ENCODE measurements at regions not wholly inside any gene's neighbourhood (a gene's known extent, or its start where the extent isn't known, plus 50 kb on each side); places are given as distances from the start of the nearest gene placed in this dataset.

DNA sequence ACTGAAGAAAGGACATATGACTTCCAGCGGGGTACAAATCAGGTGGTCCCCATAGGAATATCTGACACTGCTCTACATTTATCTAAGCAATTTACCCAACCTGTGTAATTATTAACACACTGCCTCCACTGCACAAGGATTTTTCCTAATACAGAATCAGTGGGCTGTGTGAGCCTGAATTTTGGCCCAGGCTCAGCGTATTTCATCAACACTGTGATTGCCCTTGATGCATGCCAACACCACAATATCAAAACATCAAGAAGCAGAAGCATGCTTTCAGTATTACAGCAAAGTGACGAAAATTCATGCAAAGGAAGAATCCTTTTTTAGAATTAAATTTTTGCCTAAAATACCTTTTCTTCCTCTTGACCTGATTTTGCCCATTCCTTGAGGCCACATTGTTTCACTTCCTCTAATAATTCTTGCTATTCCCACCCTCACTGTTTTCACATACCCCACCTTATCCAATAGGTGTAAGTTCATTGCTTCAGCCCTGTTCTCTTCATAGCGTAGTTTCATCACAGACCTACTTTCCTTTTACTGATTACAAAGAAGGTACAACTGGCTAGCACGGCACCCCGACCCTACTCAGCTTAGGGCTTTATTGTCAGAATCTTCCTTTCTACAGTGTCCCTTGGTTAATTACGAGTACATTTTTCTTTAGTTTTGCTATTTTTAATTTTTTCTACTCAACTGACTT, 83.7 kb upstream of the PTCHD4 start:
- no peak for TF ChIP-seq JUND (IDR thresholded peaks at IDR 0.05; ENCODE audit: low read depth)
- DNase-seq (ENCODE audit: low read depth in 1 of 2, low spot score in 1 of 2) = no peak
- in situ Hi-C loops (cut with HindIII; ENCODE audit: low pct_unique_long_range_greater_than_20kb, low sequenced_read_pairs) = no loop called here

DNA sequence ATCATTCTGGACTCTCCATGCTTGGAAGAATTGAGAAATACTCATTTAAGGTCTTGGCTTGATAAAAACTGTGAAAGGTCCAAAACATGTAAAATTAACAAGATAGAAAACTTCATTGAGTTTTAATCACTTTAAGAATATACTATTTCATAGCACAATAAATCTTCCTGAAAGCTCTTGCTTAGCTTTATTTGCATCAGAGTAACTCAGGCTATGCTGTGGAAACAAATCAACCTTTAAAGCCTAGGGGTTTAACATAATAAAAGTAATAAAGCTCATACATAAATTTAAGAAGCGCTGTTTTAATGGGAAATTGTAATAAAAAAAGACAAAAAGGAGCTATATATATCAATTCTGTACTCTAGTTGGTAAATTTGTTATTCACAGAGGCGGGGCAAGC, 77.2 kb upstream of the PTCHD4 start:
- no peak for TF ChIP-seq JUND (IDR thresholded peaks at IDR 0.05; ENCODE audit: low read depth)
- no peak for DNase-seq (ENCODE audit: low read depth in 1 of 2, low spot score in 1 of 2)
- in situ Hi-C loops (cut with HindIII; ENCODE audit: low pct_unique_long_range_greater_than_20kb, low sequenced_read_pairs) = no loop called here

DNA sequence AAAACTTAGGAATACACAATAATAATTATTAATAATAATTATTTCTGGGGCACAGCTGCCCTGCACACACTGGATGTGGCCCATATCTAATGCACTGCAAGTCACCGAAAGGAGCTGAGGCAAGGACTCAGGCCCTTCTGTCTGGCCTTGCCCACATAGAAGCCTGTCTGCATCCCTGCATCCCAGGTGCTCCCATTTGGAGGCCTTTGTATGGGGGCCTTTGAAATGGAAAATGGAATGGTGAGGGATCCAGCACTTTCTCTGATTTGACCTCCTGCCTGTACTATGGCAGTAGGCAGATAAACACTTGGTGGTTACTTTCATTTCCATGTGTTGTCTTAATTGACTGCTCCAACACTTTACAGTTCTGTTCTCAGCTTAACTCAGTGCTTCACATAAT, 75.7 kb upstream of the PTCHD4 start:
- in situ Hi-C loops (cut with HindIII; ENCODE audit: low pct_unique_long_range_greater_than_20kb, low sequenced_read_pairs) = no loop called here
- TF ChIP-seq JUND (IDR thresholded peaks at IDR 0.05; ENCODE audit: low read depth) = no peak
- no peak for DNase-seq (ENCODE audit: low read depth in 1 of 2, low spot score in 1 of 2)

DNA sequence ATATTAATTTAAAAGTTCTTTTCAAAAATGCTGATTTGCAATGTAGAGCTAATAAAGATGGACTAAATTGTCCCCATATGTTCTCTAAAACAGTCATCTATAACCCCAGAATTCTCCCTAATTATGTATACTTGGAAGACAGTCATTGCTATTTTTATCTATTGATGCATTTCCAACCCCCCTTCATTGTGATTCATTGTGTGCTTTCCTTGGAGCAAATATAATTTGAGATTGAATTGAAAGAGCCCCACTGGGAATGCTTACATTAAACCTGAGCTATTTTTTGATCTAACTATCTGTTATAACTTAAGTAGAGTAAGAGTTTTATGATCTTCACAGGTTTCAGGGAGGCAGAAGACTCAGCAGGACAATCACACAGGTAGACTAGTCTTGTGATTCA, 73.7 kb upstream of the PTCHD4 start:
- DNase-seq (ENCODE audit: low read depth in 1 of 2, low spot score in 1 of 2) = no peak
- in situ Hi-C loops (cut with HindIII; ENCODE audit: low pct_unique_long_range_greater_than_20kb, low sequenced_read_pairs) = no loop called here
- no peak for TF ChIP-seq JUND (IDR thresholded peaks at IDR 0.05; ENCODE audit: low read depth)

DNA sequence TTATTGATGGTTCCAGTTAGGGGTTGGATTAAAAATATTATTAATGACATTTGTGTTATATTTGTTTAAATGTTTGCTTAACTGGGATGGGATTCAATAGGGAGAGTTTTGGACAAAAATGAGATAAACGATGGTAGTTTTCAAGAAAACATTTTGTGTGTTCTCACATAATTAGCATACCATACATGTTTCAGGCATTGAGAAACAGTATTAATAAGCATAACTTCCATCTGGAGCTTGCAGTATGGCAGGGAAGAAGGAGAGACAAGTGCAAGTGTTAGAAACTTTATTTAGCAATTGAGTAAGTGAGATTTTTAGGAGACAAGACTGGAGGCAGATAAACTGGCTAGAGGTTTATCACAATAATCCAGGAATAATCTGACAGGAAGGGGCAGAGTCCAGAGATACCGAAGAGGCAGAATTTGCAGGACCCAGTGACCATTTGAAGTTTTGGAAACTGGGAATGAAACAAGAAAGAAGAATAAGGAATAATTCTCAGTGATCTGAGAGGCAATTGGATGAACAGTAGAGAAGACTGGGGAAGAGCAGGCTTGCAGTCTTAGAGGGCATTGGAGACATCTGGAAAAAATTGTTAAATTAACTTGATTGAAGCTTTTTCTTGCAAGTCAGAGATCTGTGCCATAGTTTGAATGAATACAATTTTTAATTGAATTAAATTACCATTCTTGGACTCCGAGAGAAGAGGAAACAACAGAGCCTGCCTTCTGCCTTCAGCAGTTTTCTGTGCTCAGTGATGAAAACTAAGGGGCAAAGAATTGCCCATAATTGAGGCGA, 73.0 kb upstream of the PTCHD4 start:
- TF ChIP-seq JUND (IDR thresholded peaks at IDR 0.05; ENCODE audit: low read depth) = no peak
- in situ Hi-C loops (cut with HindIII; ENCODE audit: low pct_unique_long_range_greater_than_20kb, low sequenced_read_pairs) = no loop called here
- DNase-seq (ENCODE audit: low read depth in 1 of 2, low spot score in 1 of 2) = no peak

DNA sequence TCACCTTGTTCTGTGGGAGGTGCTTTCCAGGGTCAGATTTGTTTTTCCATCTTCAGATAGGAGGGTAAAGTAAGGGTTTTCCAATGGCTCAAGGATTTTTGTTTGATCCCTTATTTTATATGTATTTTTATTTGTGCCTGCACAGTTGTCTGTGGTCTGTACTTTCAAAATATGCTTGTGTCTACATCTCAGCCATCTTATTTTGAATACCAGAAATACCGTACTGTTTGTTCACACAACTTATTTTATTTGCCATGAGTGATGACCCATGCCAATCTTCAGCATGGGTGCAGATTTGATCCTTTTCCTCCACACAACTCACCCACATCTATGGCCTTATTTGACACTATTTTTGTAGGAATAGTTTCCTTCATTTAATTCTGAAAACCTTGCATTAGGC, 72.2 kb upstream of the PTCHD4 start:
- TF ChIP-seq JUND (IDR thresholded peaks at IDR 0.05; ENCODE audit: low read depth) = no peak
- in situ Hi-C loops (cut with HindIII; ENCODE audit: low pct_unique_long_range_greater_than_20kb, low sequenced_read_pairs) = no loop called here
- DNase-seq (ENCODE audit: low read depth in 1 of 2, low spot score in 1 of 2) = no peak

DNA sequence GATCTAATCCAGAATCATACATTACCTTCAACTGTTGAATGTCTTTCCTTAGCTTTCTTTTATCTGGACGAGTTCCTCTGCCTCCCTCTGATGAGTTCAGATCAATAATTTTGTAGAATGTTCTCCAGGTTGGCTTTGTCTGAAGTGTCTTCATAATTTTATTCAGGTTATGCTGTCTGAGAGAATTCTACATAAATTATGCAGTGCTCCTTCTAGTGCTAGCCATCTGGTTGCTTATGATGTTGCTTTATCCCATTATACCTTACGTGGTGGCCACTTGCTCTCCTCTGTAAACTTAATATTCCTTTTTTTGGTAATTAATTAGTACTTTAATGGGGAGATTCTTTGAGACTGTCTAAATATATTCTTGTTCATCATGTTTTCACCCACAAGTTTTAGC, 67.7 kb upstream of the PTCHD4 start:
- no peak for DNase-seq (ENCODE audit: low read depth in 1 of 2, low spot score in 1 of 2)
- in situ Hi-C loops (cut with HindIII; ENCODE audit: low pct_unique_long_range_greater_than_20kb, low sequenced_read_pairs) = no loop called here
- no peak for TF ChIP-seq JUND (IDR thresholded peaks at IDR 0.05; ENCODE audit: low read depth)

DNA sequence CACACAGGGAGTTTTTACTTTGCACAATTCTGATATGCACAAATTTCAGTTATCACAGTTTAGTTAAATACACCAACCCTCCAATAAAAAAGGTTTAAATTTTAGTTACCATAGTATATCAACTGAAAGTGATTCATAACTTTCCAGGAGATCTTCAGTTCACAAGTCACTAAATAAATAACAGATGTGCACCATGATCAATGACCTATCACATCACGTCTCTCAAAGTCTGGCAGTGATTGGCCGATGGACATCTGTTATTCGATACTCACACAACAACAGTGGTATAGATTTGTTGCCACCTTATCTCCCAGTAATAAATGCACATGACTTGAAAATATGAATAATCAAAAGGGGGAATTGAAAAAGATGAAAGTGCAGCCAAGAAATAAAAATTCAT, 66.8 kb upstream of the PTCHD4 start:
- in situ Hi-C loops (cut with HindIII; ENCODE audit: low pct_unique_long_range_greater_than_20kb, low sequenced_read_pairs) = no loop called here
- no peak for TF ChIP-seq JUND (IDR thresholded peaks at IDR 0.05; ENCODE audit: low read depth)
- no peak for DNase-seq (ENCODE audit: low read depth in 1 of 2, low spot score in 1 of 2)

DNA sequence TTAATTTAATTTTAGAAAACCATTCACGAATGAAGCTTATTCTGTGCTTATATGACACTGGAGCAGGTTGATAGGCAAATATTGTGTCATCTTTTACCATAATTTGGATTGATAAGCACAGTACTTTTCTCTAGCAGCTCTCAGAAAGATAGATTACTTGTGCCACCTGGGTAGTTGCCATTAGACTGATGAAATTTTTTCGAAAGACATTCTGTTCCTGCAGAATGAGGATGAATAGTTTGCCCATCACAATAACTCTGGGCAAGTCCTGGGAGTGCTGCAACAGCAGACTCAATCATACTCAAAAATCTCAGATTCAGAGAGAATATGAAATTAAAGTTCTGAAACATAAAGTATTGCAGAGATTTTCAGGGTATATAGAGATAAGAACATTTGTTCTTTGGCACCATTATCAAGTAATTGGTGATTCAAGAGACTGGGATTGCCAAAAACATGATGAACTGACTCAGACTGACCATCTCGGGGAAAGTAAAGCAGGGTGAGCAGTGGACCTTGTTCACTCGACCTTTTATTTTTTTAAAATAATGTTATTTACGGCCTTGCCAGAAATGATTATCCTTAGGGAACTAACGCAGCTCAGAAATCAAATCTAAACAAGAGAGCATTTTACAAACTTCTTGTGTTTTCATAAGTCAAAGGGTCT, 65.8 kb upstream of the PTCHD4 start:
- no peak for TF ChIP-seq JUND (IDR thresholded peaks at IDR 0.05; ENCODE audit: low read depth)
- in situ Hi-C loops (cut with HindIII; ENCODE audit: low pct_unique_long_range_greater_than_20kb, low sequenced_read_pairs) = no loop called here
- no peak for DNase-seq (ENCODE audit: low read depth in 1 of 2, low spot score in 1 of 2)

DNA sequence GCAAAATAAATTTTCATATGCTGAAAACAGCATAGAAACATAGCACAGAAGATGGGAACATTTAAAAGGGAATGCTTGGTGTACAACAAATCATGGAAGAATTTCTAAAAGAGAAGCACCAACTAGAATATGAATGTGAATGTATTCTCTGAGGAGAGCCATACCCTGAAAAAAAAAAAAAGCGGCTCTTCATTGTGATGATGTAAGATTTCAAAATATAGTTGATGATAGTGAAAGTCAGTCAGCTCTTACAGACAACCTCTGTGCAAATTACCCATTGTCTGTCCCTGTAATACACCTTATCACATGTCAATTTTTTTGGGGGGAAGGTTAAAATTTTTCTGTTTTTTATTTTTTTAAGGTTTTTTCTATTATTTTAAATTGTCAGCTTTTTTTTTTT, 58.6 kb upstream of the PTCHD4 start:
- no peak for DNase-seq (ENCODE audit: low read depth in 1 of 2, low spot score in 1 of 2)
- in situ Hi-C loops (cut with HindIII; ENCODE audit: low pct_unique_long_range_greater_than_20kb, low sequenced_read_pairs) = no loop called here
- no peak for TF ChIP-seq JUND (IDR thresholded peaks at IDR 0.05; ENCODE audit: low read depth)

All from T47D (cell line).